Psoas muscle (tissue), 7 donors: ENCODE measurements at regions not wholly inside any gene's neighbourhood (a gene's known extent, or its start where the extent isn't known, plus 50 kb on each side); places are given as distances from the start of the nearest gene placed in this dataset.

Experiments used
- ATAC-seq, 4 donors: fragments of 200-7000 bp; cut with Tn5 transposase; one replicate each; pipeline ENCODE4 v1.9.1; 2020; ENCODE audit warnings: moderate library complexity in 3 of 4, mild to moderate bottlenecking in 2 of 4
- DNase-seq, 2 donors: peaks; one replicate each; pipeline ENCODE4 v3.0.0-alpha.2; 2020
- H3K27ac ChIP-seq: fragments of 200-600 bp; one replicate; pipeline ENCODE4 v1.8.0; 2022
- H3K27me3 ChIP-seq, 3 donors: fragments of 200-600 bp in 1 of 3; one replicate each; pipeline versions ENCODE4 v1.6.1 to v1.8.0; 2013 to 2022; ENCODE audit warnings: low read length in 2 of 3, mild to moderate bottlenecking in 2 of 3, moderate library complexity in 1 of 3; ENCODE audit not compliant: insufficient read depth in 3 of 3
- H3K36me3 ChIP-seq, 2 donors: fragments of 200-600 bp in 1 of 2; one replicate each; pipeline versions ENCODE4 v1.6.1 to v1.8.0; 2013 to 2022; ENCODE audit warnings: low read depth in 1 of 2, mild to moderate bottlenecking in 1 of 2, moderate library complexity in 1 of 2; ENCODE audit not compliant: insufficient read depth in 1 of 2
- H3K4me1 ChIP-seq: fragments of 200-600 bp; one replicate; pipeline ENCODE4 v1.8.0; 2022
- H3K4me3 ChIP-seq: fragments of 200-600 bp; one replicate; pipeline ENCODE4 v1.8.0; 2022; ENCODE audit warnings: mild to moderate bottlenecking
- H3K9me3 ChIP-seq: fragments of 200-600 bp; one replicate; pipeline ENCODE4 v1.8.0; 2022
- CTCF ChIP-seq: fragments of 200-600 bp; IDR thresholded peaks from one replicate; pipeline ENCODE4 v1.8.0; 2022; ENCODE audit warnings: antibody characterized with exemption
- WGBS, 3 donors: extraction: QIAGEN DNeasy Blood & Tissue Kit; methylation state at CpG; one replicate each; pipeline versions ENCODE4 v1.1.6 to v1.1.7; 2013; 5-methylcytosine and 5-hydroxymethylcytosine counted together
- intact Hi-C, 2 donors: fragments of 100-400 bp; cut with DNase I; formaldehyde crosslinking; loops; one replicate each; pipeline versions ENCODE4 v1.11.0 to v1.14.2; 2022
- donor health status: healthy with polysubstance abuse.
- donor health status: DM: no; HTN: no; CAD: no; lungs with moderate emphysema.
- donor health status: Bipolar disorder and iron deficiency.
- donor health status: healthy.
- donor health status: DM: yes; HTN: yes; CAD: no.
- donor health status: DM: no; HTN: no; CAD: no.
- donor health status: DM: yes; HTN: yes; CAD: no.

GRCh38 chr1:240682166-240682858 lies 70.4 kb upstream of the GREM2 start:
- Histone ChIP-seq H3K4me3 (no peak overlapping the region), H3K36me3 (no peaks in the 10 kb centered on the region), H3K27ac (no peak overlapping the region), H3K4me1 (no peaks in the 10 kb centered on the region), H3K9me3 (no peaks in the 10 kb centered on the region), H3K27me3 (no peaks in the 10 kb centered on the region)
- 36 to 55% (median 45%) methylated on average over 6 of the region's 6 CpGs for WGBS, 3 donors
- no peak for DNase-seq
- no peak for TF ChIP-seq CTCF
- ATAC-seq = no peak
- intact Hi-C loops = no loop called here

- Histone ChIP-seq H3K27ac (no peak overlapping the region), H3K36me3 (no peaks in the 10 kb centered on the region), H3K27me3 (peaks cover 0 to 2% (median 0%) of the 10 kb centered on the region in 3 donors), H3K9me3 (no peaks in the 10 kb centered on the region), H3K4me3 (no peak overlapping the region), H3K4me1 (no peaks in the 10 kb centered on the region)
- DNase-seq = no peak
- TF ChIP-seq CTCF = no peak
- intact Hi-C loops = no loop called here
- WGBS, 3 donors = 71 to 79% (median 74%) methylated on average over 2 of the region's 2 CpGs
- no peak for ATAC-seq
Measured at GRCh38 chr1:240672132-240672811, 60.3 kb upstream of the GREM2 start.

- Histone ChIP-seq H3K4me3 (no peak overlapping the region), H3K27me3 (no peaks in the 10 kb centered on the region), H3K4me1 (no peaks in the 10 kb centered on the region), H3K27ac (no peak overlapping the region), H3K9me3 (no peaks in the 10 kb centered on the region), H3K36me3 (no peaks in the 10 kb centered on the region)
- no peak for TF ChIP-seq CTCF
- intact Hi-C loops = no loop called here
- WGBS, 3 donors = 56 to 75% (median 75%) methylated on average over 2 to 3 of the region's 3 CpGs
- ATAC-seq (no peak), DNase-seq (no peak)
Measured at GRCh38 chr1:240667351-240667750, 55.4 kb upstream of the GREM2 start.

GRCh38 chr1:240666568-240667198 lies 54.7 kb upstream of the GREM2 start:
- 71 to 77% (median 73%) methylated on average over 9 of the region's 9 CpGs for WGBS, 3 donors
- no peaks in the 10 kb centered on the region for H3K36me3 ChIP-seq
- intact Hi-C loops = no loop called here
- ATAC-seq = no peak
- TF ChIP-seq CTCF = no peak
- H3K9me3 ChIP-seq = no peaks in the 10 kb centered on the region
- H3K4me3 ChIP-seq = no peak overlapping the region
- H3K27me3 ChIP-seq = no peaks in the 10 kb centered on the region
- no peak overlapping the region for H3K27ac ChIP-seq
- no peak for DNase-seq
- no peaks in the 10 kb centered on the region for H3K4me1 ChIP-seq
